Ammon's horn (tissue), 1 donor: ENCODE measurements at regions not wholly inside any gene's neighbourhood (a gene's known extent, or its start where the extent isn't known, plus 50 kb on each side); places are given as distances from the start of the nearest gene placed in this dataset.

Source experiments
- DNase-seq: peaks from one replicate; pipeline ENCODE4 v3.0.0-alpha.2; 2016; ENCODE audit warnings: low spot score

GRCh38 chr12:27907766-27908165, 64.8 kb downstream of the PTHLH start:
- DNase-seq = no peak

- no peak for DNase-seq
Observed at GRCh38 chr12:27906658-27907473, 65.7 kb downstream of the PTHLH start.

- DNase-seq = no peak
Observed at GRCh38 chr12:27906127-27906500, 66.4 kb downstream of the PTHLH start.

- no peak for DNase-seq
Observed at GRCh38 chr12:27905285-27906126, 67.0 kb downstream of the PTHLH start.

- no peak for DNase-seq
Observed at GRCh38 chr12:27902651-27903050, 69.9 kb downstream of the PTHLH start.

- no peak for DNase-seq
Observed at GRCh38 chr12:27901959-27902358, 70.6 kb downstream of the PTHLH start.

GRCh38 chr12:27900920-27901879, 71.3 kb downstream of the PTHLH start:
- no peak for DNase-seq

- peak; percentile 43 for DNase-seq
Observed at GRCh38 chr12:27899151-27899661, 73.3 kb downstream of the PTHLH start.

- DNase-seq = no peak
Observed at GRCh38 chr12:27898022-27898421, 74.5 kb downstream of the PTHLH start.

GRCh38 chr12:27896419-27896990, 76.0 kb downstream of the PTHLH start:
- no peak for DNase-seq

- DNase-seq = no peak
Observed at GRCh38 chr12:27894309-27894708, 78.2 kb downstream of the PTHLH start.

GRCh38 chr12:27879708-27880107, 92.8 kb downstream of the PTHLH start:
- no peak for DNase-seq

- DNase-seq = no peak
Observed at GRCh38 chr12:27875677-27876076, 95.6 kb upstream of the MANSC4 start.

- DNase-seq = no peak
Observed at GRCh38 chr12:27873010-27873409, 93.0 kb upstream of the MANSC4 start.

- no peak for DNase-seq
Observed at GRCh38 chr12:27871946-27872345, 91.9 kb upstream of the MANSC4 start.

- DNase-seq = no peak
Observed at GRCh38 chr12:27870939-27871338, 90.9 kb upstream of the MANSC4 start.

- DNase-seq = peak; percentile 23
Observed at GRCh38 chr12:27869567-27869966, 89.5 kb upstream of the MANSC4 start.

GRCh38 chr12:27868139-27868538, 88.1 kb upstream of the MANSC4 start:
- DNase-seq = no peak

GRCh38 chr12:27866373-27867101, 86.5 kb upstream of the MANSC4 start:
- DNase-seq = no peak

GRCh38 chr12:27865421-27865820, 85.4 kb upstream of the MANSC4 start:
- no peak for DNase-seq

GRCh38 chr12:27864521-27864920, 84.5 kb upstream of the MANSC4 start:
- no peak for DNase-seq
